ENCODE measurements at regions not wholly inside any gene's neighbourhood (a gene's known extent, or its start where the extent isn't known, plus 50 kb on each side); places are given as distances from the start of the nearest gene placed in this dataset.

DNA sequence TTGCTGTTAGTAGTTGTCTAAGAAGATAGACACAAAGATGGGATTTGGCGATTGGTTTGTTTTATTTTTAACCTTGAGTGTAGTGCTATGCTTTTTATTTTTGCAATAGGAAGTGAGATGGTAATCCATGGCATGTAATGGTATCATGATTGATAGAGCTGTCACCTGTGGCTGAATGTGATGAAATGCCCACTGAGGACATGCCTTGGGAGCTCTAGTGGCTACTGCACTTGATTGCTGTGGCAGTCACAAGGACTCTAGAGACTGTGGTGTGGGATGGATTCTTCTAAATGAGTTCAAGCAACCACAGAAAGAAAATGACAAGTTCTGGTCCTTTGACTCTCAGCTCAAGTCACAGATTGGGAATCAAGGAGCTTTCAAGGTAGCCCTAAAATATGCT, 139.4 kb downstream of the CYRIA start:
- TF ChIP-seq CTCF (conservative IDR thresholded peaks at IDR 0.05; ENCODE audit: low read depth, low read length), result no peak
- H3K4me3 ChIP-seq (ENCODE audit: low read depth, low read length), result no peak overlapping the region
- DNase-seq (ENCODE audit: low read depth), result no peak

- TF ChIP-seq CTCF (conservative IDR thresholded peaks at IDR 0.05; ENCODE audit: low read depth, low read length), result peak; percentile 74
- no peak overlapping the region for H3K4me3 ChIP-seq (ENCODE audit: low read depth, low read length)
- DNase-seq (ENCODE audit: low read depth), result peak; percentile 38
Measured at GRCh38 chr2:16525265-16525887, 140.3 kb downstream of the CYRIA start.

- no peak for TF ChIP-seq CTCF (conservative IDR thresholded peaks at IDR 0.05; ENCODE audit: low read depth, low read length)
- H3K4me3 ChIP-seq (ENCODE audit: low read depth, low read length), result no peak overlapping the region
Measured at GRCh38 chr2:16523711-16524110, 141.9 kb downstream of the CYRIA start.

GRCh38 chr2:16522031-16522831, 143.4 kb downstream of the CYRIA start:
- H3K4me3 ChIP-seq (ENCODE audit: low read depth, low read length), result no peak overlapping the region
- peak; percentile 28 for DNase-seq (ENCODE audit: low read depth)
- no peak for TF ChIP-seq CTCF (conservative IDR thresholded peaks at IDR 0.05; ENCODE audit: low read depth, low read length)

More at GRCh38 chr2:16523711-16524110, 141.9 kb downstream of the CYRIA start:
- no peak for DNase-seq (ENCODE audit: low read depth)

DNA sequence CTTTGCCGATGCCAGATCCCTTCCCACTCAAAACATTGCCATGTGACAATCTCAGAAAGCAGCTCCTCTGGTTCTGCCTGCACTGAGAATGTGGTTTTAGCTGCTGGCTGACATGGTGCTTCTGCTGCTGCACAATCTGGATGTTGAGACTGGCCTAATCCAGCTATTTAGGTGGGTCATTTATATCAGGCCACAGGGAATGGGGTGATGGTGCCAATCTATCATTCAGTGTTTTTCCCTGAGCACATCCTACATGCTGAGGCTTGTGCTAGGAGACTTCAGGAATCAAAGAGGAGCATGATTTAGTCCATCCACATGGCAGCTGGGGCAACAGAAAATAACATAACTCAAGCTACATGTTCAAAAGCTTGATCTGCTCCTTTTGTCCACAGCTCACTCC, 144.7 kb downstream of the CYRIA start:
- DNase-seq (ENCODE audit: low read depth), result no peak
- no peak overlapping the region for H3K4me3 ChIP-seq (ENCODE audit: low read depth, low read length)
- no peak for TF ChIP-seq CTCF (conservative IDR thresholded peaks at IDR 0.05; ENCODE audit: low read depth, low read length)

- H3K4me3 ChIP-seq (ENCODE audit: low read depth, low read length), result no peak overlapping the region
- no peak for TF ChIP-seq CTCF (conservative IDR thresholded peaks at IDR 0.05; ENCODE audit: low read depth, low read length)
- DNase-seq (ENCODE audit: low read depth), result no peak
Measured at GRCh38 chr2:16515696-16516095, 149.9 kb downstream of the CYRIA start.

Measured in choroid plexus epithelial cell (primary cell).